Right atrium auricular region (tissue), 2 donors: ENCODE measurements at regions not wholly inside any gene's neighbourhood (a gene's known extent, or its start where the extent isn't known, plus 50 kb on each side); places are given as distances from the start of the nearest gene placed in this dataset.

Experiments used
- DNase-seq: peaks from one replicate; pipeline ENCODE4 v3.0.0-alpha.2; 2019; ENCODE audit warnings: low spot score
- H3K27ac ChIP-seq, 2 donors: fragments of 200-600 bp; sonication (generic); 1 replicate in 1 of 2; 2 replicates in 1 of 2; pipeline ENCODE4 v1.5.1; 2016 to 2019
- H3K27me3 ChIP-seq, 2 donors: fragments of 200-600 bp; sonication (generic); one replicate each; pipeline versions ENCODE4 v1.5.1 to v1.6.0; 2017 to 2019
- H3K36me3 ChIP-seq: fragments of 200-600 bp; sonication (generic); one replicate; pipeline ENCODE4 v1.5.1; 2016
- H3K4me1 ChIP-seq, 2 donors: fragments of 200-600 bp; sonication (generic); one replicate each; pipeline versions ENCODE4 v1.5.1 to v1.6.0; 2017 to 2019
- H3K4me3 ChIP-seq, 2 donors: fragments of 200-600 bp; sonication (generic); 1 replicate in 1 of 2; 2 replicates in 1 of 2; pipeline ENCODE4 v1.5.1; 2017 to 2019; ENCODE audit warnings: mild to moderate bottlenecking in 1 of 2, moderate library complexity in 1 of 2
- H3K9me3 ChIP-seq, 2 donors: fragments of 200-600 bp; sonication (generic); one replicate each; pipeline ENCODE4 v1.5.1; 2019
- TF ChIP-seq, protein P1 (sequence below), 2 donors: fragments of 200-600 bp; sonication (generic); IDR thresholded peaks; one replicate each; pipeline ENCODE4 v1.5.1; 2019; ENCODE audit warnings: antibody characterized with exemption in 2 of 2

DNA sequence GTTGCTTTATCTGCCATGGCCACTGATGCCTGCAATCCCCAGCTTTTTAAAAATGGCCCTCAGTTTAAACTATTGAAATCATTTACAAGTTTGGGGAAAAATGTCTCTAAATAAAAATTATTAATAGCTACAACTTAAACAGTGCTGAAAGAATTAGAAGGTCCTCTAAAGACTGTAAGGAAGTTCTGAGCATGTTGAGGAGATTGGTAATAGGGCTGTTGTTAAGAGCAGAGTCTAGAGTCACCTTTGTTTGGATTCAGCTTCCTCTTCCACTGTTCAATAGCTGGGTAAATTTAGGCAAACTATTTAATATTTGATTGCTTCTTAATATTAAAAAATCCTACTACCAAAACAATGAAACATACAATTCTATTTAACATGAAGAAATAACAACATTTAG, 1127.1 kb upstream of the DDX18 start:
- Histone ChIP-seq H3K4me3 (no peak overlapping the region), H3K36me3 (no peaks in the 10 kb centered on the region), H3K27ac (no peak overlapping the region), H3K9me3 (peaks cover 0 to 5% of the 10 kb centered on the region in 2 donors), H3K27me3 (no peaks in the 10 kb centered on the region), H3K4me1 (no peaks in the 10 kb centered on the region)
- DNase-seq, result no peak
- TF ChIP-seq, protein P1, sequence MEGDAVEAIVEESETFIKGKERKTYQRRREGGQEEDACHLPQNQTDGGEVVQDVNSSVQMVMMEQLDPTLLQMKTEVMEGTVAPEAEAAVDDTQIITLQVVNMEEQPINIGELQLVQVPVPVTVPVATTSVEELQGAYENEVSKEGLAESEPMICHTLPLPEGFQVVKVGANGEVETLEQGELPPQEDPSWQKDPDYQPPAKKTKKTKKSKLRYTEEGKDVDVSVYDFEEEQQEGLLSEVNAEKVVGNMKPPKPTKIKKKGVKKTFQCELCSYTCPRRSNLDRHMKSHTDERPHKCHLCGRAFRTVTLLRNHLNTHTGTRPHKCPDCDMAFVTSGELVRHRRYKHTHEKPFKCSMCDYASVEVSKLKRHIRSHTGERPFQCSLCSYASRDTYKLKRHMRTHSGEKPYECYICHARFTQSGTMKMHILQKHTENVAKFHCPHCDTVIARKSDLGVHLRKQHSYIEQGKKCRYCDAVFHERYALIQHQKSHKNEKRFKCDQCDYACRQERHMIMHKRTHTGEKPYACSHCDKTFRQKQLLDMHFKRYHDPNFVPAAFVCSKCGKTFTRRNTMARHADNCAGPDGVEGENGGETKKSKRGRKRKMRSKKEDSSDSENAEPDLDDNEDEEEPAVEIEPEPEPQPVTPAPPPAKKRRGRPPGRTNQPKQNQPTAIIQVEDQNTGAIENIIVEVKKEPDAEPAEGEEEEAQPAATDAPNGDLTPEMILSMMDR (IDR thresholded peaks at IDR 0.05), result no peak

DNA sequence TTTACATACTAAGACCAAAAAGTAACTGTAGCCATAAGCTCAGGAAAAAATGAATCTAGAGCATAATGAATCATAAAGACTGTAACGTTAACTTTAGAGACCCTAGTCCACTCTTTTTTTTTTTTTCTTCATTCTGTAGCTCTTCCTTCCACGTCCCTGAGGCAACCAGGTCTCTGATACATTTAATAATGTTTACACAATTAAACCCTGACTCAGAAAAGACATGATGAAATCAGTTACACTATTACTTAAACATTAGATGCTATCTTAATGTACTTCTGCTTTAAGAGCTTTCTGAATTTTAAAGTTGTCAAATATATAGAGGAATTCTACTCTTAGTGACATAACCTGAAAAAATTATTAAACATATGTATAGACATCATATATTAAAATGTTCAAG, 1121.5 kb upstream of the DDX18 start:
- no peaks in the 10 kb centered on the region for H3K4me1 ChIP-seq
- TF ChIP-seq, protein P1 (IDR thresholded peaks at IDR 0.05), result no peak
- no peaks in the 10 kb centered on the region for H3K27me3 ChIP-seq
- no peak for DNase-seq
- no peak overlapping the region for H3K4me3 ChIP-seq
- H3K36me3 ChIP-seq, result no peaks in the 10 kb centered on the region
- H3K9me3 ChIP-seq, result peaks cover 0 to 5% of the 10 kb centered on the region in 2 donors
- no peak overlapping the region for H3K27ac ChIP-seq

DNA sequence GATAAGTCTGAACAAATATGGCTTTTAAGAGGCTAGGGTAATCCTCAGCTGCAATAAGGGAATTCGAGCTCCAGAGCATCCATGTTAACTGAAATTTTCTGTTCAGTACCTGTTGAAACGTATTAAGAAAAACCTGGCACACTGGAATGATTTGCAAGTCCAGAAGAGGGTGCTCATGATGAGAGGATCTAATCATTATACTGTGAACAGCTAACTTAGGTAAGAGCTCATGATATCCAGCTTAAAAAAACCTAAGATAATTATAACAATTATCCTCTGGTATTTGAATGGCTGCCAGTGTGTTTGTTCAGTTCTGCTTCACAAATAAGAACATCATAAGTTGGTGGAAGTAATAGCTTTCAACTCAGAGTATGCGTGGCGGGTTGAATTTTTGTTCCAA, 1118.3 kb upstream of the DDX18 start:
- no peak overlapping the region for H3K27ac ChIP-seq
- TF ChIP-seq, protein P1 (IDR thresholded peaks at IDR 0.05), result no peak
- H3K4me3 ChIP-seq, result no peak overlapping the region
- H3K9me3 ChIP-seq, result no peaks in the 10 kb centered on the region
- no peaks in the 10 kb centered on the region for H3K27me3 ChIP-seq
- H3K36me3 ChIP-seq, result no peaks in the 10 kb centered on the region
- no peaks in the 10 kb centered on the region for H3K4me1 ChIP-seq
- DNase-seq, result no peak

DNA sequence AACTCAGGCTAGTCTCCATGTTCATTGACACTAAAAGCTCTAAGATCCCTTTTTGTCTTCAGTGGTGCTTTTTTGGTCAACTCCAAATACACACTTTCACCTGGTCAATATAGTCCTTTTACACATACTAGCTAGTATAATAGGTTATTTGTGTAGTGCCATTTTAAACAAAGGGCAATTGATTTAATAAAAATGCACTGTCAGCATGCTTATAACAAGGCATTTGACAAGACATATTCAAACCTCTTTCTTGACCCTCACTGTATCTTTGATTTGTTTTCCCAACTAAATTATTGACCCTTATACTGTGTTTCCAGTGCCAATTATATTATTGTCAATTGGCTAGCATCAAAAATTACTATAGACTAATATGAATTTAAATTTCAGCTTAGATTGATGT, 1117.6 kb upstream of the DDX18 start:
- no peak for DNase-seq
- H3K27ac ChIP-seq, result no peak overlapping the region
- no peaks in the 10 kb centered on the region for H3K4me1 ChIP-seq
- H3K27me3 ChIP-seq, result no peaks in the 10 kb centered on the region
- no peaks in the 10 kb centered on the region for H3K36me3 ChIP-seq
- H3K9me3 ChIP-seq, result no peaks in the 10 kb centered on the region
- no peak overlapping the region for H3K4me3 ChIP-seq
- TF ChIP-seq, protein P1 (IDR thresholded peaks at IDR 0.05), result no peak

DNA sequence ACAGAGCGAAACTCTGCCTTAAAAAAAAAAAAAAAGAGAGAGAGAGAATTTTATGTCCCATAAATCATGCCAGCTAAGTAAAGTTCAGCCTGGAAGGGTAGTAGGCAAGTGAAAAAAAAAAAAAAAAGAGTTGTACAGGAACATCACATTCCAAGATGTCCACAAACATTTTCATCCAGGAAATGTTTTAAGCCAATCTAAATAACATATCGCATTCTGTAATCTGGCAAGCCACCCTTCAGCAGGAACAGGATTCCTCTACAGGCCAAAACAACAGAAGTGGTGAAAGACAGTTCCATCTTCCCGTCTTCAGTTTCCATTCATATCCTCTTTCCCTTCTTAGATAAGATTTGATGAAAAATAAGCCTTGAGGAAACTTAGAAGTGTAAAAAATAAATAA, 1108.1 kb upstream of the DDX18 start:
- no peak for DNase-seq
- Histone ChIP-seq H3K27me3 (no peaks in the 10 kb centered on the region), H3K4me1 (no peaks in the 10 kb centered on the region), H3K9me3 (no peaks in the 10 kb centered on the region), H3K27ac (no peak overlapping the region), H3K4me3 (no peak overlapping the region), H3K36me3 (no peaks in the 10 kb centered on the region)
- TF ChIP-seq, protein P1 (IDR thresholded peaks at IDR 0.05), result no peak

DNA sequence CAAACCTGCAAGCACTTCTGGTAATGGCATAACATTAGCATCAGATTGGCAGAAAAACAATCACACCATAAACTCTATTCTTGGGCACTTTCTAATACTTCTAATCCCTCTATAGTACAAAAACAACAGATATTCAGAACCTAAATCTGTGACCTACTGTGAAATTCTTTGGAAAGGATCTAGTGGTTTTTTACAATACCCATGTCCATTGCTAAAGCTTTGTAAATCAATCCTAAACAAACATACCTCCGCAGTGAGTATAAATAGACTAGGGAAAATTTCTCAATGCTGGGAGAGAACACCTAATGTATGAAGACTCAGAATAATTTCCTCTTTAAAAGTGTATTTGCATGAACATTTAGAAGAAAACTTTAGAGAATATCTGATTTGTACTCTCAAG, 1098.5 kb upstream of the DDX18 start:
- Histone ChIP-seq H3K9me3 (no peaks in the 10 kb centered on the region), H3K4me1 (no peaks in the 10 kb centered on the region), H3K36me3 (no peaks in the 10 kb centered on the region), H3K27me3 (no peaks in the 10 kb centered on the region), H3K27ac (no peak overlapping the region), H3K4me3 (no peak overlapping the region)
- DNase-seq, result no peak
- TF ChIP-seq, protein P1 (IDR thresholded peaks at IDR 0.05), result no peak
